HG02884 (cell line): ENCODE measurements at regions not wholly inside any gene's neighbourhood (a gene's known extent, or its start where the extent isn't known, plus 50 kb on each side); places are given as distances from the start of the nearest gene placed in this dataset.
"Not testable (repeated sequence)": the region's sequence is repeated elsewhere in the genome, so short reads cannot be mapped to it uniquely, and the experiment has no call there.

Experiments used
- ATAC-seq: cut with Tn5 transposase; IDR thresholded peaks from one replicate; pipeline ENCODE4 v1.9.1; 2021; ENCODE audit warnings: mild to moderate bottlenecking, moderate library complexity; ENCODE audit not compliant: unreplicated experiment

DNA sequence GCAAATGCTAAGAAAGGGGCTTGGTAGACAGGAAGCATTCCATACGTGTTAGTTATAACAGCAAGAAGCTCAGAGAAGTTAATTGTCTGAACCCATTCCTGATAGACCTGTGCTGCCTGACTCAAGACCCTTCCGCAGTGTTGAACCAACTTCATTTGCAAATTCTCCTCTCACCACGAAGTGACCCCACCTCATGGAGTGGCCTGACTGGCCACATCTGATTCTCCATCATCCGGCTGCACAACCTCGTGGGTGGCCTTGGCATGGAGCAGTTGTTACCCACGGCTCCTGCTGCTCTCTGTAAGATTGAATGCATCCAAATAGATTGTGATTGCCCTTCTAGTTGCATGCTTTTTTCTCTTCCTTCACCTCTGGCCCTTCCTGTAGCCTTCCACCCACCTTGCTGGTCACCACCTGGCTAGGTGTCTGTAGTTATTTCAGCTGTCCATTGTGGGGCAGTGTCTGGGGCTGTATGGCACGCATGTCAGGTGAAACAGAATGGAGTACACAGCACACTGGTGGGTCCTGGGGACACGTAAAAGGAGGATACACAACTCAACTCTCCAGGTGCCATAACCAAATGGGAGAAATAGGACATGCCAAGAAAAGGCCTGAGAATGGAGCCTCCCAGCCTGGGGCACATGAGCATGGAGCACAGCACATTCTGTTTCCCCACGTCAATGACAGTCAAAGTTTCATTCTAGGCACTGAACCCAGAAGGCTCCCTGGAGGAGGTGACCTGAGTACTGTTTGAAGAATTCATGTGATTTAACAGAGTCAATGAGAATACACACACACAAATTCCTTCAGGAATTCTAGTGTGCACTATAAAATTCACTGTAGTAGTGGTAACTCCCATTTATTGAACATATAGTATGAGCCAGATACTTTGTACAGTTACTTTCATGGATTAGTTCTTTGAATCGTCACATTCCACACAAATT, 70.5 kb upstream of the PTCH1 start:
- ATAC-seq, result no peak

DNA sequence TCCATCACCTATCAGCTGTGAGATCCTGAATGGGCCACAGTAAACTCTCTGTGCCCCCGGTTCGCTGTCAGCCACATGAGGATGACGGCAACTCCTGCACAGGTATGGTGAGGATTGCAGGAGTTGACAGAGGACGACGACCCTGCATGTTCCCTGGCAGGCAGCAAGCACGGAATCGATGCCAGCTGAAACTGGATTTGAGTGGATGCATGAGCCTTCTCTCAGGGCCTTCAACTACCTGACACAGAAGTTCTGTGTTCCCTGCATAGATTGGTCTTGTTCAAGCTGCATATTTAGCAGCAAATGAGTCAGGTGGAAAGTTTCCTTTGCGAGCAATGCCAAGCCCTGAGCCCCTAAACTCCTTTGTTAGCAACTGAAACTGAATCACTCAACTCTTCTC, 69.6 kb upstream of the PTCH1 start:
- no peak for ATAC-seq

DNA sequence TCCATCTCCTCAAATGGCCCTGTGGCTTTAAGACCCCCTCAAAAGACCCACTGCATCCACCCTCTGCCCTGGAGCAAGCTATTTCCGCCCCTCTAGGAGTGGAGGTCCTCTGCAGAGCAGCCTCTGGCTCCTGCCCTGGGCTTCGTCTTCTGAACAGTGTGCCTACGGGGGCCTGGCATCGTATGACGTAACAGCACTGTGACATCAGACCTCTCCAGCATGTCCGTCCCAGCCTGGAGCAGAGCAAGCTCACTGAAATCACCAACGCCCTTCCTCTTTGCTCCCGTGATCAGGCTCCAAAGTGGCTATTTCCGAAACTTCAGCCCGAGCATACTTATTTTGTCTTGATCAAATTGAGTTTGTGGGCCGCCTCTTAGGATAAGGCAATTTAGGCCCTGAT, 69.1 kb upstream of the PTCH1 start:
- ATAC-seq, result no peak

DNA sequence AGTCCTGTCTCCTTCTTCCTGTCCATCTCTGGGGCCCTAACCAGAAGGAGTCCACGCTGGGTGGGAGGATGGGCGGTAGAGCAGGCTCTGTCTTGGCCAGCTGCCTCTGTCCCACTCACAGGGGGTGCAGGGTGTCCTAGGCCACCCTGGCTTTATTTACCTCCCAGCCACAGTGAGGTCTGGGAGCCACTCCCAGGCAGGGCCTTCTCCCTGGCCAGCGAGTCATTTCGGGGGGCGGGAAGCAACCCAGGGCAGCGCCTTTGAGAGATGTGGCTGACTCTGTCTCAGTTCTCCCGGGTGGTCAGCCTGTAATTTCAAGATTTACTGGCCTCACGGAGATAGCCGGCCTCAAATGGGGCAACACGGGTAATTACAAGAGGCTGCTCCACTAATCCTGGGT, 67.4 kb upstream of the PTCH1 start:
- no peak for ATAC-seq

DNA sequence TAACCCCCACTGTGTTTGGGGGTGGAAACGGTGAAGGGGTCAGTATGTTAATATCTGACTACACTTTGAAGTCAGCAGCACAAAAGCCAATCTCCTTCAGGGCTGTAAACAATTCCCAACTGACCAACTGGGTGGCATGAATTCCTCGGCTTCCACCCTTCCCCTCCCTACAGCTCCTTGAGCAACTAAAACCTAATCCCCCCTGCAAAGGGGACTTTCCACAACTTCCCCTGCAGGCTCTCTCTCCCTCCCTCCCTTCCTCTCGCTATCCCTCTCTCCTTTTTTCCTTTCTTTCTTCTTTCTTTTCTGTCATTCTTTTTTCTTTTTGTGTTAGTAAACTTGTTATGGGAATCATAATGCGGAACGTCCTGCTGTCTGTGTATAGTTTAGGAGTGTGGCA, 65.1 kb upstream of the PTCH1 start:
- ATAC-seq, result no peak

DNA sequence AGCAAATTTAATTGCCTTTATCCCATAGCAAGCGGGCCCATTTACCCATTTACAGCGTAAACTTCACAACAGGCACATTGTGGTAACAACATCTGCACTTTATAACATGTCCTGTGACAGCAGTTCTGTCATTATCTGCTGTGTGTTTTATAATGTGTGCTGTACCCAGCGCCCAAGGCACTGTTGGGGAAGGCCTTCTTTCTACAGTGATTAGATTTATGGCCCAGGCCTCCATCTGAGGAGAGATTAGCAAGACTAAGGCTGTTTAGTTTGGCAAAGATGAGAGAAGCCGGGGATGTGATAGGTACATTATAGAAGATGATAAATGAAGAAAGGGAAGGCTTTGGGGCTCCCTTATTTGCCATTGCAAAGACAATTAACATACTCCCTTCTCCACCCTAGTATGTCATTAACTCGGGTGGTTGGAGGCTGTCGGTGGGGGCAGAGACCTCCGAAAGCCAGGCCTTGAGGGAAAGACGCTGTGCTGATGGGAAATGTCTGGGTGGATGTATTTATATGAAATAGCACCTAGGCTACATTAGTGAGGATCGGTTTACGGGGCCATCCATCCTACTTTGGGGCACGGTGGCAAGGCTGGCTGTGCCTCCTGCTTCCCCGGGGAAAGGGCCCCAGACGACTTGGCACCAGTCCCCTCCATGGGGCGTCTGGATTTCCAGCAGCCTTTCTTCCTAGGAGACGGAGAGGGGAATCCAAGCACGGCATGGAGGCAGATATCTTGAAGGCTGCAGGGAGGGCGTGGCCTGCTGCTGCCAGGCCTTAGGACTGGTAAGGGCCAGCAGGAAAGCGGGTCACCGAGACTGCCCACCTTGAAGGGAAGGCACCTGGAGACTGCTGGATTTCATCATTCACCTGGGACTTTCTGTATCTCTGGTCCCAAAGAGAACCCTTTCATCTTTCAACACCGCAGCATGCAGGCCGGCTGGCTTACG, 64.3 kb upstream of the PTCH1 start:
- no peak for ATAC-seq

DNA sequence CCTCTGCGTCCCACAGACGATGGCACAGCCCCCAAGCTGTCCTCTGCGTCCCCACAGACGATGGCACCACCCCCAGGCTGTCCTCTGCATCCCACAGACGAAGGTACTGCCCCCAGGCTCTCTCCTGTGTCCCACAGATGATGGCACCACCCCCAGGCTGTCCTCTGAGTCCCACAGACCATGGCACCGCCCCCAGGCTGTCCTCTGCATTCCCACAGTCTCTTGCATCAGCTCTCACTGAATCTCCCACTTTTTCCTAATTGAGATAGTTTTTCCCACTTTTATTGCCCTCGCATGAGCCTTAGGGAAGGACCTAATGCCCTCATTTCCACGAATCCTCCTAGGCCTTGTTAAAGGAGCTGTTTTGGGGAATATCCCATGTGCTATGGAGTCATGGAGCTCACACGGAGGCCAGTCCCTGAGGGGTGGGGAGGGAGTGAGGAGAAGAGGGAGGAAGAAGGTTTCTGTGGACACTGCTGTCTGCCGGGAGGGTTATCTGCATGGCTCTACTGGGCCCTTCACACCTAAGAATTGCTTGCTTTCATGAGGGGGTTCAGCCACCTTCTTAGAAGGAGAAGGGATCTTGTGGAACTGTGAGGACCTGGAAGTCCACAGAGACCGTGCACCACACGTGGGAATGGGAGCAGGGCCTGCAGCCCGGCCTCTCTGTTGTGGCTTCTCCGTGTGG, 58.2 kb upstream of the PTCH1 start:
- ATAC-seq, result no peak

DNA sequence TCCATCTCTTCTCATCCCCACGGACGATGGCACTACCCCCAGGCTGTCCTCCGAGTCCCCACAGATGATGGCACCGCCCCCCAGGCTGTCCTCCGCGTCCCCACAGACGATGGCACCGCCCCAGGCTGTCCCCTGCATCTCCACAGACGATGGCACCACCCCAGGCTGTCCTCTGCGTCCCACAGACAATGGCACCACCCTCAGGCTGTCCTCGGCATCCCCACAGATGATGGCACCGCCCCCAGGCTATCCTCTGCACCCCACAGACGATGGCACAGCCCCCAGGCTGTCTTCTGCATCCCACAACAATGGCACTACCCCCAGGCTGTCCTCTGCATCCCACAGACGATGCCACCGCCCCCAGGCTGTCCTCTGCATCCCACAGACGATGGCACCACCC, 57.4 kb upstream of the PTCH1 start:
- no peak for ATAC-seq

DNA sequence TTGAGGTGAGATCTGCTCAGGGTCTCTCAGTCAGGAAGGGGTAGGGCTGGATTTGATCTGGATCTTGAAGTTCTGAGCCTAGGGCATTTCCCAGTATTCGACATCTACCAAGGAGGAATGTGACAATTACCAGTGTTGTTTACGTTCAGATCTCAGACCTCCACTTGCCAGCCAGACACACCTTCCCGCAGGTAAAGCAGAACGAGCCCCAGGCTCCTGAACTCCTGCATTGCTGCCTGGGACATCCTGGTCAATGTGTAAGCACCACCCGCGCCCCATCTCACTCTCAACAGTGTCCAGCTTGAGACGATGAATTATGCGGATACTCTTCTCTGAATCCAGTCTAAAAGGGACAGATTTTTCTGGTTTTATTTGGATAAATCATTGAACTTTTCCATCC, 56.7 kb upstream of the PTCH1 start:
- no peak for ATAC-seq

DNA sequence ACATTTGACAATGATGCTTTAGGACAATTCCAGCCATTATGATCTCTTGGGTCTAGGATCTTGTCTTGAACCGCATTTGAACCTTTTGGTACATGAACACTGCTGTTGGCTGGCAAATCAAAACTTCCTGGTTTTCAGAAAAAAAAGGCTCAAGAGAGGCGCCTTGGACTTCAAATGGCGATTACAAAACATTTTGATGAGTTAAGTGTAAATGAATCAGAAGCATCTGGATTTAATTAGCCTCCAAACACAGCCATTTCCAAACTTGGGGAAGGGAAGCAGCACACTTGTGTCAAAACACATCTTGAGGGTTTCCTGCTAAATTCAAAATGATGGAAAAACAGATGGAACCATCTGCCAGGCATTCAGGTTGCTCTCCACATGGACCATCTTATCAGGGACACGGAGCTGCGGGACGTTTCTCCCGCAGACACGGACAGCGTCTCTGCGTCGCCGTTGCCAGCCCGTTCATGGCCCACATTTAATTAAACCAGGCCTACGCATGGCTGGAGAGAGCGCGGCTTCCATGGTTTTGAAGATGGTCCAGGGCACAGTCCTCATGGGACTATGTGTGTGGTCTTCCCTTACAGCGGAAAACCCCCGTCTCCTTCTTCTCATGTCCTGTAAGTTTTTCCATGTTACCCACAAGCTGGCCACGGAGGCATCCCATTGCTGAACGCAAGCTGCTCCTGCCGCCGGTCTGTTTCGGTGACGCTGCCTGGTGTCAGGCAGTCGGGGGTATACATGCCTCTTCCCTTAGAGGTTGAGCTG, 55.8 kb upstream of the PTCH1 start:
- no peak for ATAC-seq

DNA sequence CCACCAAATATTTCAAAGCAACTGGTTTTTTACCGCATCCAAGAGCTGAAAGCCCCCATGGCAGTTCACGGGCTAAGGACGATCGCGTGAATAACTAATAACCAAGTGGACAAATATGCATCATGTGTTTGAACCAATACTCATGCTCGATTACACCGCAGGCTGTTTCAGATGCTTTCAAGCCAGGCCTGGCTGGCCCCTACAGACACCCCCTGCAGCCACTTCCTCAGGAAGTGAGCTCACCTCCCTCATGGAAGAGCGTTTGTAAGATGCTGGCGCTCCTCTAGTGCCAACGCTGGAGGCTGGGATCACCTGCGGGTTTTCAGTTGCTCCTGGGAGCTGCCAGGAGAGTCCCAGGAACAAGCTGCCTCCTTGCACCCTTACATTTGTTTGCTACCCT, 53.9 kb upstream of the PTCH1 start:
- no peak for ATAC-seq

DNA sequence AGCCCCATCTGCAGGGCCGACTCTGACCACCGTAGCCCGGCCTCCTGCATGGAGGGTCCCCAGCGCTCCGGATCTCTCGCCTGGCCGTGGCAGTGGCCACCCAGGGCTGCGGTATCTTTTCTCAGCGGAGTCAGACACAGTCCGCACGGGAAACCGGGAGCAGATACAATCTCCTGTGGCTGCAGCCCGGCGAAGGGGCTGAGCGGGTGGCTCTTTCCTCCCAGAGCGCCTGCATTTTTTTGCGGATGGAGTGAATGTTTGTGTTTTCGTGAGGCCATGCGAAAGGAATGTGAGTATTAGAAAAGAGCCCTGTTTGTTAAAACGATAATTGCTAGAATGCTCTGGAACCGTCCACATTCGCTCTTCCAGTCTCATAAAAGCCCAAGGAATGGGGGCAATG, 53.4 kb upstream of the PTCH1 start:
- no peak for ATAC-seq

DNA sequence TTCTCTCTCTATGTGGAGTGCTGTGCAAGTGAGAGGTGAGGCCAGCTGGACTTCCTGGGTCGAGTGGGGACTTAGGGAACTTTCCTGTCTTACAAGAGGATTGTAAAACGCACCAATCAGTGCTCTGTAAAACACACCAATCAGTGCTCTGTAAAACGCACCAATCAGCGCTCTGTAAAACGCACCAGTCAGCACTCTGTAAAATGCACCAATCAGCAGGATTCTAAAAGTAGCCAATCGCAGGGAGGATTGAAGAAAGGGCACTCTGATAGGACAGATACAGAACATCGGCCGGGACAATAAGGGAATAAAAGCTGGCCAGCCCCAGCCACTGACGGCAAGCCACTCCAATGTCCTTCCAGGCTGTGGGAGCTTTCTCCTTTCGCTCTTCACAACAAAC, 52.0 kb upstream of the PTCH1 start:
- ATAC-seq, result not testable (repeated sequence)
